Nephron progenitor cell (in vitro differentiated cells): ENCODE measurements at regions not wholly inside any gene's neighbourhood (a gene's known extent, or its start where the extent isn't known, plus 50 kb on each side); places are given as distances from the start of the nearest gene placed in this dataset.

Experiments used
- DNase-seq: peaks from one replicate; pipeline ENCODE4 v3.0.0; 2021
- H3K27ac Mint-ChIP-seq: 2 replicates; pipeline ENCODE4 v1.8.0; 2021; ENCODE audit warnings: mild to moderate bottlenecking, moderate library complexity, mixed read lengths
- H3K27me3 Mint-ChIP-seq: 2 replicates; pipeline ENCODE4 v1.8.0; 2021; ENCODE audit warnings: mild to moderate bottlenecking, low read depth, mixed read lengths; ENCODE audit not compliant: poor library complexity
- H3K36me3 Mint-ChIP-seq: 2 replicates; pipeline ENCODE4 v1.8.0; 2021; ENCODE audit warnings: low read depth, mixed read lengths
- H3K4me1 Mint-ChIP-seq: 2 replicates; pipeline ENCODE4 v1.8.0; 2021; ENCODE audit warnings: mixed read lengths
- H3K4me3 Mint-ChIP-seq: 2 replicates; pipeline ENCODE4 v1.8.0; 2021; ENCODE audit warnings: mild to moderate bottlenecking, moderate library complexity, mixed read lengths
- H3K9me3 Mint-ChIP-seq: 2 replicates; pipeline ENCODE4 v1.8.0; 2021; ENCODE audit warnings: mild to moderate bottlenecking, moderate library complexity, mixed read lengths
- TF ChIP-seq, protein P1 (sequence below): fragments of 200-600 bp; sonication (generic); IDR thresholded peaks from 2 replicates; pipeline ENCODE4 v1.5.0; 2021; ENCODE audit warnings: antibody characterized with exemption

DNA sequence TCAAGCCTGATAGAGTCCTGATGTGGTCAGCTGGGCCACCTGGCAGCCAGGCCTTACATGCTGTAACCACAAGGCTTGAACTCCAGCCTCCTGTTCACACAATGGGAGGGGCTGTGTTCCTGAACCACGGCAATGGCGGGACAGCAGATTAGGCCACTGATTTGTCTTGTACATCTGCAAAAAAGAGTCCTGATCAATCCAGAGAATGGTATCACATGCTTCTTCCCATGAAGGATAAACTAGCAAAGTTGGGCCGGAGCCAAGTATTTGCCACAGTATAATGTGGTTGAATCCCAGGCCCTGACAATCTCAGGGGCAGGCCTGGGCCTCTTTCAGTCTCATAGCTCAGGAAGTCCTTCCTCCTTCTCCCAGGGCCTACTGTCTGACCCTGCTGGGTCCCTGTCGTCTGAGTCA, 2182.5 kb upstream of the AGA start:
- no peaks in the 10 kb centered on the region for H3K9me3 Mint-ChIP-seq
- no peak overlapping the region for H3K27ac Mint-ChIP-seq
- TF ChIP-seq, protein P1, sequence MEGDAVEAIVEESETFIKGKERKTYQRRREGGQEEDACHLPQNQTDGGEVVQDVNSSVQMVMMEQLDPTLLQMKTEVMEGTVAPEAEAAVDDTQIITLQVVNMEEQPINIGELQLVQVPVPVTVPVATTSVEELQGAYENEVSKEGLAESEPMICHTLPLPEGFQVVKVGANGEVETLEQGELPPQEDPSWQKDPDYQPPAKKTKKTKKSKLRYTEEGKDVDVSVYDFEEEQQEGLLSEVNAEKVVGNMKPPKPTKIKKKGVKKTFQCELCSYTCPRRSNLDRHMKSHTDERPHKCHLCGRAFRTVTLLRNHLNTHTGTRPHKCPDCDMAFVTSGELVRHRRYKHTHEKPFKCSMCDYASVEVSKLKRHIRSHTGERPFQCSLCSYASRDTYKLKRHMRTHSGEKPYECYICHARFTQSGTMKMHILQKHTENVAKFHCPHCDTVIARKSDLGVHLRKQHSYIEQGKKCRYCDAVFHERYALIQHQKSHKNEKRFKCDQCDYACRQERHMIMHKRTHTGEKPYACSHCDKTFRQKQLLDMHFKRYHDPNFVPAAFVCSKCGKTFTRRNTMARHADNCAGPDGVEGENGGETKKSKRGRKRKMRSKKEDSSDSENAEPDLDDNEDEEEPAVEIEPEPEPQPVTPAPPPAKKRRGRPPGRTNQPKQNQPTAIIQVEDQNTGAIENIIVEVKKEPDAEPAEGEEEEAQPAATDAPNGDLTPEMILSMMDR = no peak
- H3K4me3 Mint-ChIP-seq = no peak overlapping the region
- no peaks in the 10 kb centered on the region for H3K4me1 Mint-ChIP-seq
- no peaks in the 10 kb centered on the region for H3K27me3 Mint-ChIP-seq
- no peak for DNase-seq
- H3K36me3 Mint-ChIP-seq = no peaks in the 10 kb centered on the region

DNA sequence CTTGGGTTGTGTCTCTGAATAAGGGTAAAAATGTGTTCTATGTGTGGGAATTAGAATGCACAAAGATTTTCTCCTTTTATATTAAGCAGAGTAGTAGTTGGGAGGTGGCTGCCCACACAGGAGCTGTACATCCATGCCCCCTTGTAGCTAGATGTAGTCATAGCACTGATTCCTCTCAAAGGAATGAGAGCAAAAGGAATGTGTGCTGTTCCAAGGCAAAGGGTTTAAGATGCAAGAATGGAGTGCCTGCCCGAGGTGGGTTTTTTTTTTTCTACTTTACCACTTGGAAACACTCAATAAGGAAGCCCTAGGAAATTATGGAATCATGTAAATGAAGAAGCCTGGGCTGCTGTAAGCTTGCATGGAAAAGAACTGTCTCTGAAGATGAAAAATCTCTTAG, 2183.2 kb upstream of the AGA start:
- TF ChIP-seq, protein P1 = no peak
- no peaks in the 10 kb centered on the region for H3K9me3 Mint-ChIP-seq
- no peak overlapping the region for H3K27ac Mint-ChIP-seq
- H3K4me3 Mint-ChIP-seq = no peak overlapping the region
- DNase-seq = no peak
- H3K27me3 Mint-ChIP-seq = no peaks in the 10 kb centered on the region
- H3K36me3 Mint-ChIP-seq = no peaks in the 10 kb centered on the region
- H3K4me1 Mint-ChIP-seq = no peaks in the 10 kb centered on the region

GRCh38 chr4:179626687-179627086, 2184.4 kb upstream of the AGA start:
- H3K27ac Mint-ChIP-seq = no peak overlapping the region
- no peaks in the 10 kb centered on the region for H3K9me3 Mint-ChIP-seq
- TF ChIP-seq, protein P1 = peak; percentile 23
- H3K4me1 Mint-ChIP-seq = no peaks in the 10 kb centered on the region
- H3K36me3 Mint-ChIP-seq = no peaks in the 10 kb centered on the region
- H3K4me3 Mint-ChIP-seq = no peak overlapping the region
- no peaks in the 10 kb centered on the region for H3K27me3 Mint-ChIP-seq
- peak; percentile 17 for DNase-seq

DNA sequence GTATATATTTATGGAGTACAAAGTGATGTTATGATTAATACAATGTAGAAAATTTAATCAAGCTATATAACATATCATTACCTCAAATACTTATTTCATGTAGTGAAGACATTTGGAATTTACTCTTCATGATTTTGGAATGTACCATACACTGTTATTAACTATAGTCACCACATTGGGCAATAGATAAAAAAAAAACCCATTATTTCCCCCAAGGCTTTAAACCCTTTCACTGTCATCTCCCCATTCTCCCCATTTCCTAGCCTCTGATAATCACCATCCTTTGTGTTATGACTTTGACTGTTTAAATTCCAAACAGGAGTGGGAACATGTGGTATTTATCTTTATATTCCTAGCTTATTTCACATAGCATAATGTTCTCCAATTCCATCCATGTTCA, 2189.1 kb upstream of the AGA start:
- Mint-ChIP-seq H3K36me3 (no peaks in the 10 kb centered on the region), H3K9me3 (peaks cover 9% of the 10 kb centered on the region), H3K27me3 (no peaks in the 10 kb centered on the region), H3K4me1 (no peaks in the 10 kb centered on the region), H3K4me3 (no peak overlapping the region), H3K27ac (no peak overlapping the region)
- TF ChIP-seq, protein P1 = no peak
- DNase-seq = no peak

- Mint-ChIP-seq H3K4me3 (no peak overlapping the region), H3K36me3 (no peaks in the 10 kb centered on the region), H3K27me3 (peaks cover 3% of the 10 kb centered on the region), H3K9me3 (peaks cover 30% of the 10 kb centered on the region), H3K27ac (no peak overlapping the region), H3K4me1 (no peaks in the 10 kb centered on the region)
- no peak for DNase-seq
- TF ChIP-seq, protein P1 = no peak
These were observed 2192.6 kb upstream of the AGA start for GRCh38 chr4:179634862-179635261.

DNA sequence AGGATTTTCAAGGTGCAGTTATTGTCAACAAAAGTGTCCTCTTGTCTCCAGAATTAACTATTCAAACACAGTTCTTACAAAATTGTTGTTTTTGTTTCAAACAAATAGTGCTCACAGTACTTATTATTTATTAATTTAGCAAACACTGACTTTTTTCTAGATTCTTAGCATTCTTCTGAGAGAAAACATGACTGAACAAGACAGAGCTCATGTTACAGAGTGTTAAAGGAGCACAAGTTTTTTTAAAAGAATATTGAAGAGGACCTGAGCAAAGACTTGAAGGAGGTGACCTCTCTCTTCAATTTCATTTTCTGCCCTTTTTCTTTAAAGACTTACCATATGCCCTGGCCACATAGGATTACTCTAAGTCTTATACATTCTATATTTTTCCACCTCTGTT, 2220.3 kb upstream of the AGA start:
- DNase-seq = no peak
- H3K36me3 Mint-ChIP-seq = no peaks in the 10 kb centered on the region
- TF ChIP-seq, protein P1 = no peak
- no peak overlapping the region for H3K27ac Mint-ChIP-seq
- H3K9me3 Mint-ChIP-seq = no peaks in the 10 kb centered on the region
- no peaks in the 10 kb centered on the region for H3K4me1 Mint-ChIP-seq
- H3K4me3 Mint-ChIP-seq = no peak overlapping the region
- peaks cover 2% of the 10 kb centered on the region for H3K27me3 Mint-ChIP-seq
